ENCODE measurements at regions not wholly inside any gene's neighbourhood (a gene's known extent, or its start where the extent isn't known, plus 50 kb on each side); places are given as distances from the start of the nearest gene placed in this dataset.

- Mint-ChIP-seq H3K4me3 (no peak overlapping the region), H3K4me1 (no peaks in the 10 kb centered on the region)
These were observed 126.8 kb upstream of the DEPDC1 start for GRCh38 chr1:68623700-68624099.

DNA sequence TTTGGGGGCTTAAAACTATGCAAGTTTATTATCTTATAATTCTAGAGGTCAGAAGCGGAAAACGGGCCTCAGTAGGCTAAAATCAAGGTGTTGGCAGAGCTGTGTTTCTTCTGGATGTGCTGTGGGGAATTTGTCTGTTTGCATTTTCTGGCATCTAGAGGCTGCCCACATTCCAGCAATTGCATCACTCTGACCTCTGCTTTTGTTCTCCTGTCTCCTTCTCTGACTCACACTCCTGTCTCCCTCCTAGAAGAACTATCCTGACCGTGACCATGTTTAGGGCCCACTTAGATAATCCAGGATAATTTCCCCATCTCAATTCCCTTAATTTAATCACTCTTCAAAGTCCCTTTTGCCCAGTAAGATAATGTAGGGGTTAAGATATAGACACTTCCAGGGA lies 127.4 kb upstream of the DEPDC1 start:
- no peak overlapping the region for H3K4me3 Mint-ChIP-seq
- H3K27me3 Mint-ChIP-seq, result no peaks in the 10 kb centered on the region
- no peaks in the 10 kb centered on the region for H3K36me3 Mint-ChIP-seq
- H3K9me3 Mint-ChIP-seq, result peaks cover 2 to 8% (median 3%) of the 10 kb centered on the region in 3 donors
- no peak overlapping the region for H3K27ac Mint-ChIP-seq
- H3K4me1 Mint-ChIP-seq, result no peaks in the 10 kb centered on the region

More at GRCh38 chr1:68623700-68624099, 126.8 kb upstream of the DEPDC1 start:
- Mint-ChIP-seq H3K27ac (no peak overlapping the region), H3K36me3 (no peaks in the 10 kb centered on the region), H3K27me3 (no peaks in the 10 kb centered on the region), H3K9me3 (peaks cover 3 to 13% (median 4%) of the 10 kb centered on the region in 3 donors)

DNA sequence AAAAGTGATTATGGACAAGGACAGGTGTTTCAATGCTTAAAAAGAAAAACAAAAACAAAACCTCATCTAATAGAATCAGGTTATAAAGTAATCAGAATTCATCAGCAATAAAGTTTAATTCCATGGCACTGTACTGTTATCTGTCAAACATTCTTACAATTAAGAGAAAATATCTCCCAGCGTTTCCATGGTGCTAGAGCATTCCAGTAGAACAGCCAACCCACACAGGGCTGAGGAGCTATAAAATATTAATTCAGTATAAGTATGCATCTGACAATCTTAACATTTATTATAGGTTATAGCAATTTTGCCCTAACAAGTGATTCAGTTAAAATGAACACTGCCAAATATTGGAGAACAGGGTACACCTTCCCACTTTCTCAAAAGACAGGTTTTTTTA lies 128.7 kb upstream of the DEPDC1 start:
- H3K9me3 Mint-ChIP-seq, result peaks cover 2 to 7% (median 3%) of the 10 kb centered on the region in 3 donors
- H3K36me3 Mint-ChIP-seq, result no peaks in the 10 kb centered on the region
- H3K4me3 Mint-ChIP-seq, result no peak overlapping the region
- H3K4me1 Mint-ChIP-seq, result no peaks in the 10 kb centered on the region
- peak overlapping the region in 1 of 3 donors; percentile 0 for H3K27ac Mint-ChIP-seq
- no peaks in the 10 kb centered on the region for H3K27me3 Mint-ChIP-seq

DNA sequence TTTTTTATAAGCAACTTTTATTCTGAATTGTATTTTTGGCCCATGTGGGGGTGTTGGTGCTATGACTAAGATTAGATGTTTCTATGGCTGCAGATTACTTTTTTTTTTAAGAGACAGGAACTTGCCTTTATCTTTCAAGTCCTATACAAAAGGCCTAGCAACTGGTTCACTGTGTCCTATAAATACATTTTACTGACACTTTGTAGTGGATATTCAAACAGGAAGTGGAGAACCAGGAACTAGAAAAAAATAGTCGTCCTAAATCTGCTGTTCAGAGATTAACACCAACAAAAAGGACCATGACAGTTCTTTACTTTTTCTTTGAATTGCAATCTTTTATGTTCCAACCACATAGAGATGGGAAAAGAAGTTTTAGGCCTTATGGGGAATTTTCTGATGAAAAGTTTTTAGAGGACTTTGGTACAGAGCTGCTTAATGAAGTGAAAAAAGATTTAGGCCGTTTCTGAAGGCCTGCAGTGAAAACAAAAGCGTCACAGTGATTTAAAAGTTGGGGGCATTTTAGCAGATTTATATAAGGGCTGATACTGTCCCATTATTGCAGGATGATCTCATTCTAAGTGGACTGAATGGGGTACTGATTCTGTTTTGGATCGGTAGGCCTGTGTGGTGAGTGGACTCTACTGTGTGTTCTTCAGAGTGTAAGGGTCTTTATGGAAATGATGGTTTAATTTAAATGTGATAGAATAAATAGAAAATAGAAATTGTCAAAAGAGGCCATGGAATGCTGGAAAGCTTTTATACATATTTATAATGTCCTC lies 136.4 kb upstream of the DEPDC1 start:
- H3K36me3 Mint-ChIP-seq, result no peaks in the 10 kb centered on the region
- H3K27me3 Mint-ChIP-seq, result no peaks in the 10 kb centered on the region
- H3K9me3 Mint-ChIP-seq, result no peaks in the 10 kb centered on the region
- no peak overlapping the region for H3K27ac Mint-ChIP-seq
- H3K4me1 Mint-ChIP-seq, result no peaks in the 10 kb centered on the region
- H3K4me3 Mint-ChIP-seq, result no peak overlapping the region

GRCh38 chr1:68644504-68644903 lies 147.6 kb upstream of the DEPDC1 start:
- no peaks in the 10 kb centered on the region for H3K36me3 Mint-ChIP-seq
- no peaks in the 10 kb centered on the region for H3K27me3 Mint-ChIP-seq
- H3K4me1 Mint-ChIP-seq, result no peaks in the 10 kb centered on the region
- no peak overlapping the region for H3K4me3 Mint-ChIP-seq
- peaks cover 0 to 3% (median 0%) of the 10 kb centered on the region in 3 donors for H3K9me3 Mint-ChIP-seq
- no peak overlapping the region for H3K27ac Mint-ChIP-seq

GRCh38 chr1:68651115-68651514 lies 154.2 kb upstream of the DEPDC1 start:
- no peak overlapping the region for H3K27ac Mint-ChIP-seq
- H3K36me3 Mint-ChIP-seq, result no peaks in the 10 kb centered on the region
- no peaks in the 10 kb centered on the region for H3K27me3 Mint-ChIP-seq
- peaks cover 0 to 5% (median 0%) of the 10 kb centered on the region in 3 donors for H3K9me3 Mint-ChIP-seq
- no peaks in the 10 kb centered on the region for H3K4me1 Mint-ChIP-seq
- no peak overlapping the region for H3K4me3 Mint-ChIP-seq

DNA sequence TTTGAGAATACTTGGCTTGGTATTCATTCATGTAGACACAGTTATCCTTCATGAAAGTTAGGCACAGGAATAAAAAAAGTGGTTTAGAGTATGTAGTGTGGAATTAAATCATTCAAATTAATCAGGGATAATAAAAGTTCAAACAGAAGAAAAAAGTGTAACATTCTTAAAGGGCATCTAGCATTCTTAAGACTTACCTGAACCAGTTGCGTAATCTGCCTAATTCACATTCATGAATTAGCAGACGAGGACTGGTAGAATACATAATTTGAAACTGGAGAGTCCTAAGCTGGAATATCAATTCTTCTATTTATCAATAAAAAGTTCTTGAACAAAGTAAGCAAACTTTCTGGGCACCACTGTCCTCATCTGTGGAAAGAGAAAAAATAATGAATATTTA lies 157.0 kb upstream of the DEPDC1 start:
- Mint-ChIP-seq H3K4me3 (no peak overlapping the region), H3K27ac (no peak overlapping the region), H3K36me3 (no peaks in the 10 kb centered on the region), H3K27me3 (no peaks in the 10 kb centered on the region), H3K4me1 (no peaks in the 10 kb centered on the region), H3K9me3 (peaks cover 0 to 4% (median 0%) of the 10 kb centered on the region in 3 donors)

GRCh38 chr1:68673771-68674170 lies 176.9 kb upstream of the DEPDC1 start:
- peaks cover 0 to 9% (median 7%) of the 10 kb centered on the region in 3 donors for H3K9me3 Mint-ChIP-seq
- no peaks in the 10 kb centered on the region for H3K4me1 Mint-ChIP-seq
- H3K27ac Mint-ChIP-seq, result no peak overlapping the region
- H3K36me3 Mint-ChIP-seq, result no peaks in the 10 kb centered on the region
- no peaks in the 10 kb centered on the region for H3K27me3 Mint-ChIP-seq
- no peak overlapping the region for H3K4me3 Mint-ChIP-seq

- Mint-ChIP-seq H3K4me1 (no peaks in the 10 kb centered on the region), H3K9me3 (peaks cover 2 to 5% (median 4%) of the 10 kb centered on the region in 3 donors), H3K27ac (no peak overlapping the region), H3K27me3 (no peaks in the 10 kb centered on the region), H3K36me3 (no peaks in the 10 kb centered on the region), H3K4me3 (no peak overlapping the region)
These were observed 178.5 kb upstream of the DEPDC1 start for GRCh38 chr1:68675336-68675735.

DNA sequence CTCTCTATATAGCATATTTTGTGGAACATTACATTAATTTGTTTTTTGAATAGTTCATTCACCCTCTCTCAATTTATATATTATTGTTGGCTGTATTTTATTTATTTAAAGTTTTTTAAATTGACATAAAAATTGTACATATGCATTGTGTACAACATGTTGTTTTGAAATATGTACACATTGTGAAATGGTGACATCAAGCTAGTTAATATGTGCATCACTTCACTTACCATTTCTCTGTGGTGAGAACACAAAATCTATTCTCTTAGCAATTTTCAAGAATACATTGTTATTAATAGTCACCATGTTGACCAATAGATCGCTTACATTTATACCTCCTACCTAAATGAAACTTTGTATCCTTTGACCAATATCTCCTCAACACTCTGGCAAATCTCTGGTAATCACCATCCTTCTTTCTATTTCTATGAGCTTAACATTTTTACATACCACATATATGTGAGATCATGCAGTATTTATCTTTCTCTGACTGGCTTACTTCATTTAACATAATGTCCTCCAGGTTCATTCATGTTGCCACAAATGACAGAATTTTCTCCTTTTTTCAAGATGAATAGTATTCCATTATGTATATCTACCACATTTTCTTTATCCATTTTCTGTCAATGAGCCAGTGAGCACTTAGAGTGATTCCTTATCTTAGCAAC lies 180.9 kb upstream of the DEPDC1 start:
- Mint-ChIP-seq H3K4me3 (no peak overlapping the region), H3K27ac (no peak overlapping the region), H3K36me3 (no peaks in the 10 kb centered on the region), H3K4me1 (no peaks in the 10 kb centered on the region), H3K9me3 (peaks cover 2 to 5% (median 4%) of the 10 kb centered on the region in 3 donors), H3K27me3 (no peaks in the 10 kb centered on the region)

DNA sequence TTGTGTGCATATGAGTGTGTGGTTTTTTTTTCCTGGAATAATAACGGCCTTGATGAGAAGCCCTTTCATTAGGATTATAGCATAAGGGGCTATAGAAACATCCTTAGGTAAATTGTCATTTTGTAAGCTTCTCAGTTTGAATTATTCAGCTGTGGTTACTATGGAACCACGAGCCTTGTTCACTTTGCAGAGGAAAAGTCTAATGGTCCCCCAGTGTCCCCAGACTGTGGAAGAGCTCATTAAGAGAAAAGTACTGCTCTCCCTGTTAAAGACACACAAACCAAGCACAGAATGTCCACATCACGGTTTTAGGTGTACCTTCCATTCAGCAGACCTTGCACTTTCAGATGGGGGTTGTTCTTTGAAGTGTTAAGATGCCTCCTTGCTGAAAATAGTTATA lies 199.3 kb upstream of the DEPDC1 start:
- no peaks in the 10 kb centered on the region for H3K4me1 Mint-ChIP-seq
- no peak overlapping the region for H3K4me3 Mint-ChIP-seq
- no peak overlapping the region for H3K27ac Mint-ChIP-seq
- H3K27me3 Mint-ChIP-seq, result no peaks in the 10 kb centered on the region
- H3K36me3 Mint-ChIP-seq, result no peaks in the 10 kb centered on the region
- H3K9me3 Mint-ChIP-seq, result peaks cover 0 to 4% (median 2%) of the 10 kb centered on the region in 3 donors

GRCh38 chr1:68703921-68704354 lies 207.1 kb upstream of the DEPDC1 start:
- Mint-ChIP-seq H3K27me3 (no peaks in the 10 kb centered on the region), H3K4me3 (no peak overlapping the region), H3K9me3 (peaks cover 2 to 6% (median 4%) of the 10 kb centered on the region in 3 donors), H3K4me1 (no peaks in the 10 kb centered on the region), H3K27ac (no peak overlapping the region), H3K36me3 (no peaks in the 10 kb centered on the region)

DNA sequence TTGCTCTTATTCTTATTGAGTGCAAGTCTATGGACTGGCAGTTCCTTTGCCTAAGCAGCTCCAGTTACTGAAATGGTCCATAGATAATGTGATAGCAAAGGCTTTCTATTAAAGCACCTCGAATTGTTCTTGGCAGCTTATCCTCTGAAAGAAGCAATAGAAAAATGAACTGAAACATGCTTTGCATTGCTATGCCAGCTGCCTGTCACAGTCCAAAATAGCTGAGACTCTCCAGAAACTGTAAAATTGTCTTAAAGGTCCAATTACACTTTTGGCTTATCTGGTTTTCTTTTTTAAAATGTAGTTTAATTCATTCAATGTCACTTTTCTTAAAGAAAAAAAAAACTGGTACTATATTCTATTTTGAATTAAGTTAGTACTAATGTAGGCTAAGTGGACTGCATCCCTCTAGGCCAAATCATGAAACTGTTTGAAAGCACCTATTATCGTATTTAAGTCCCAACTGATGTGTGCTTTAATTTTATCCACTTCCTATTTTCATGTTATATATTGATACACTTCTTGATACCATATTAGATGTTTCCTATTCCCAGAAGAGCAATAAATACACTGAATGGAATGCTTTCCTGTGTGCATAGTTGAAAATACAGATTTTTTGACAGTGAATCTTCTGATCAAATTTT lies 208.0 kb upstream of the DEPDC1 start:
- Mint-ChIP-seq H3K4me3 (no peak overlapping the region), H3K27me3 (no peaks in the 10 kb centered on the region), H3K9me3 (peaks cover 6 to 14% (median 8%) of the 10 kb centered on the region in 3 donors), H3K27ac (no peak overlapping the region), H3K4me1 (no peaks in the 10 kb centered on the region), H3K36me3 (no peaks in the 10 kb centered on the region)

DNA sequence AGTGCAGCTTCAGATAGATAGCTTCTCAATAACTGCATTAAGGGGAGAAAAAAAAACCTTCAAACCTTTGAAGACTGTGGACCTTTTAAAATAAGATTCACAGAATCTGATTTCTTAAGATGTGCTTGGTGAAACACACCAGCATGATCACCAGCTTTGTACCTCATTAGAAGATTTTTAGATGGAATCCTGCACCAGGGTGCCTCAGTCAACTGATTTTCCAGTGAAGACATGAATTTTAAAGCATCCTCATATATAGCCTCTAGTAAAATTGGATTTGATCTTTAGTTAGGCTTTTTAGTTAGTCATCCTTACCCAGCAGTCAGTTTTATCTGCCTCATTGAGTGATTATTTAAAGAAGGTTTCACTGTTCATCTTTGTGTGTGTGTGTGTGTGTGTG lies 208.6 kb upstream of the DEPDC1 start:
- Mint-ChIP-seq H3K4me3 (no peak overlapping the region), H3K27me3 (no peaks in the 10 kb centered on the region), H3K9me3 (peaks cover 6 to 14% (median 12%) of the 10 kb centered on the region in 3 donors), H3K4me1 (no peaks in the 10 kb centered on the region), H3K36me3 (no peaks in the 10 kb centered on the region), H3K27ac (no peak overlapping the region)

DNA sequence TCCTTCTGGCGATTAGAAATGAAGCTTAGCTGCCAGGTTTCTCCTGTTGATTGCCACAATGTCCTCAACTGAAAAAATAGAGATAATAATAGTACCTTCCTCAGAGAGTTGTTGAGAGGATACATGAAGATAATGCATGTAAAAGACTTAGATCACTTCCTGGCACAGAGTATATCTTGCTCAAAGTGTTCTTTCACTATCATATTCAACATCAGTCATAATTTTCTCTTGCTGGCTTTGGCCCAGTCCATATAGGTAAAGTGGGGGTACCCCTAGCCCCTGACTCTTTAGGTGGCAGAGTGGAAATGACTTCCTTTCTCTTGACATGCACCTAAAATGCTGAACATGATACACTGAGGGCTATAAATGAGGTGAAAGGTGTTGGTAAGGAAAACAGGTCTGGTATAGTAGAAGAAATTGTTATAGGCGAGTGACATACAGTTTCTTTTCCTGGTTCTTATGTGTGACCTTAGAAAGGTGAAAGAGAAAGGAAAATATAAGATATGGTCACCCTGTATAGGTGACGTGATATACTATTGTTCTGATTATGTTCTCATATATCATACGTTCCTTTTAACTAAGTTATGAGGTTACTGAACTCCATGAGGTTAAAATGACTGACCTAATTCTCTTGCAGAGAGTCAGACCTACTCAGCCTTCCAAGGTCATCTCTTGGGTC lies 209.9 kb upstream of the DEPDC1 start:
- Mint-ChIP-seq H3K36me3 (no peaks in the 10 kb centered on the region), H3K4me3 (no peak overlapping the region), H3K9me3 (peaks cover 6 to 14% (median 13%) of the 10 kb centered on the region in 3 donors), H3K4me1 (no peaks in the 10 kb centered on the region), H3K27ac (no peak overlapping the region), H3K27me3 (no peaks in the 10 kb centered on the region)
